HepG2 (cell line): ENCODE measurements at regions not wholly inside any gene's neighbourhood (a gene's known extent, or its start where the extent isn't known, plus 50 kb on each side); places are given as distances from the start of the nearest gene placed in this dataset.

ENCODE experiments used
- HOXA7 ChIP-seq: sonication (generic); formaldehyde crosslinking; IDR thresholded peaks from 2 replicates; pipeline ENCODE4 v1.8.1; 2022; ENCODE audit warnings: mild to moderate bottlenecking, missing genetic modification reagents, moderate library complexity
- KMT2B ChIP-seq: IDR thresholded peaks from 2 replicates; pipeline ENCODE4 v1.6.1; 2016; ENCODE audit warnings: missing genetic modification reagents, missing compliant biosample characterization
- MAZ ChIP-seq, 2 experiments: sonication (generic) in 1 of 2; formaldehyde crosslinking in 1 of 2; IDR thresholded peaks; 2 replicates each; pipeline versions ENCODE4 v1.5.0 to v1.6.1; 2012 to 2020; ENCODE audit warnings: low read depth in 2 of 2, mild to moderate bottlenecking in 2 of 2, borderline replicate concordance in 1 of 2, improper control_type of control experiment in 1 of 2, low read length in 1 of 2, missing genetic modification reagents in 1 of 2, moderate library complexity in 1 of 2
- MED8 ChIP-seq: sonication (generic); formaldehyde crosslinking; IDR thresholded peaks from 2 replicates; pipeline ENCODE4 v1.8.1; 2023; ENCODE audit warnings: mild to moderate bottlenecking, missing genetic modification reagents; ENCODE audit not compliant: insufficient replicate concordance
- MTF1 ChIP-seq: sonication (generic); formaldehyde crosslinking; IDR thresholded peaks from 2 replicates; pipeline ENCODE4 v1.5.0; 2020; ENCODE audit warnings: missing genetic modification reagents
- NBN ChIP-seq: fragments of 450-650 bp; conservative IDR thresholded peaks from 2 replicates; pipeline ENCODE4 v1.6.1; 2017
- PLRG1 ChIP-seq: fragments of 450-650 bp; conservative IDR thresholded peaks from 2 replicates; pipeline ENCODE4 v1.6.1; 2016
- SRSF9 ChIP-seq: fragments of 200-400 bp; formaldehyde crosslinking; IDR thresholded peaks from 2 replicates; pipeline ENCODE4 v1.6.1; 2018; ENCODE audit warnings: borderline replicate concordance, mild to moderate bottlenecking, low read depth, low read length; ENCODE audit not compliant: insufficient read depth, poor library complexity, severe bottlenecking
- YY1 ChIP-seq: IDR thresholded peaks from 2 replicates; pipeline ENCODE4 v1.6.1; 2011; ENCODE audit warnings: low read length, low read depth, moderate library complexity, mild to moderate bottlenecking; ENCODE audit not compliant: insufficient read depth, insufficient replicate concordance
- ZNF275 ChIP-seq: sonication (generic); formaldehyde crosslinking; IDR thresholded peaks from 2 replicates; pipeline ENCODE4 v1.8.0; 2022; ENCODE audit warnings: missing genetic modification reagents, mild to moderate bottlenecking, inconsistent platforms, borderline replicate concordance
- ZNF33B ChIP-seq: sonication (generic); formaldehyde crosslinking; IDR thresholded peaks from 2 replicates; pipeline ENCODE4 v1.5.1; 2020; ENCODE audit warnings: mild to moderate bottlenecking, missing genetic modification reagents
- ZNF574 ChIP-seq: sonication (generic); formaldehyde crosslinking; IDR thresholded peaks from 2 replicates; pipeline ENCODE4 v1.4.0; 2020; ENCODE audit warnings: missing genetic modification reagents
- ZNF577 ChIP-seq: sonication (generic); formaldehyde crosslinking; IDR thresholded peaks from 2 replicates; pipeline ENCODE4 v1.4.0; 2020; ENCODE audit warnings: mild to moderate bottlenecking, low read depth, missing genetic modification reagents, borderline replicate concordance
- ZNF777 ChIP-seq: sonication (generic); formaldehyde crosslinking; IDR thresholded peaks from 2 replicates; pipeline ENCODE4 v1.4.0; 2020; ENCODE audit warnings: missing genetic modification reagents
- ZNF883 ChIP-seq: sonication (generic); formaldehyde crosslinking; IDR thresholded peaks from 2 replicates; pipeline ENCODE4 v1.5.1; 2020; ENCODE audit warnings: mild to moderate bottlenecking, missing genetic modification reagents; ENCODE audit errors: not compliant biosample characterization
- ZNF891 ChIP-seq: sonication (generic); formaldehyde crosslinking; IDR thresholded peaks from 2 replicates; pipeline ENCODE4 v1.5.0; 2020; ENCODE audit warnings: mild to moderate bottlenecking, missing genetic modification reagents
- TF ChIP-seq, protein P1 (sequence below): sonication (generic); formaldehyde crosslinking; IDR thresholded peaks from 2 replicates; pipeline ENCODE4 v1.5.0; 2020; ENCODE audit warnings: missing genetic modification reagents, mild to moderate bottlenecking, borderline replicate concordance
- TF ChIP-seq, protein P2 (sequence below): IDR thresholded peaks from 2 replicates; pipeline ENCODE4 v1.6.1; 2012; ENCODE audit warnings: low read depth, low read length, improper control_type of control experiment
- TF ChIP-seq, protein P3 (sequence below): sonication (generic); formaldehyde crosslinking; IDR thresholded peaks from 2 replicates; pipeline ENCODE4 v1.4.0; 2020; ENCODE audit warnings: missing genetic modification reagents

- TF ChIP-seq MAZ (IDR thresholded peaks at IDR 0.05; ENCODE audit: borderline replicate concordance, low read depth, low read length) (no peak), MAZ (CRISPR knock-in tag; IDR thresholded peaks at IDR 0.05; ENCODE audit: low read depth) (no peak), ZNF883 (CRISPR knock-in tag) (no peak), ZNF577 (CRISPR knock-in tag) (no peak), NBN (no peak), MTF1 (CRISPR knock-in tag) (no peak), ZNF574 (CRISPR knock-in tag) (no peak), HOXA7 (CRISPR knock-in tag) (no peak), YY1 (no peak), MED8 (peak; percentile 90), PLRG1 (no peak), KMT2B (CRISPR knock-in tag) (peak; percentile 17; the same call in 1 of the 2 replicates), ZNF891 (CRISPR knock-in tag) (no peak), SRSF9 (no peak), ZNF777 (CRISPR knock-in tag) (no peak), ZNF33B (CRISPR knock-in tag) (no peak), ZNF275 (no peak)
- TF ChIP-seq, protein P1, sequence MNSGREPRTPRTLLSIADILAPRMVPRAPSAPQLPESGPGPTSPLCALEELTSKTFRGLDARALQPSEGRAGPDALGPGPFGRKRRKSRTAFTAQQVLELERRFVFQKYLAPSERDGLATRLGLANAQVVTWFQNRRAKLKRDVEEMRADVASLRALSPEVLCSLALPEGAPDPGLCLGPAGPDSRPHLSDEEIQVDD: no peak
- TF ChIP-seq, protein P2, sequence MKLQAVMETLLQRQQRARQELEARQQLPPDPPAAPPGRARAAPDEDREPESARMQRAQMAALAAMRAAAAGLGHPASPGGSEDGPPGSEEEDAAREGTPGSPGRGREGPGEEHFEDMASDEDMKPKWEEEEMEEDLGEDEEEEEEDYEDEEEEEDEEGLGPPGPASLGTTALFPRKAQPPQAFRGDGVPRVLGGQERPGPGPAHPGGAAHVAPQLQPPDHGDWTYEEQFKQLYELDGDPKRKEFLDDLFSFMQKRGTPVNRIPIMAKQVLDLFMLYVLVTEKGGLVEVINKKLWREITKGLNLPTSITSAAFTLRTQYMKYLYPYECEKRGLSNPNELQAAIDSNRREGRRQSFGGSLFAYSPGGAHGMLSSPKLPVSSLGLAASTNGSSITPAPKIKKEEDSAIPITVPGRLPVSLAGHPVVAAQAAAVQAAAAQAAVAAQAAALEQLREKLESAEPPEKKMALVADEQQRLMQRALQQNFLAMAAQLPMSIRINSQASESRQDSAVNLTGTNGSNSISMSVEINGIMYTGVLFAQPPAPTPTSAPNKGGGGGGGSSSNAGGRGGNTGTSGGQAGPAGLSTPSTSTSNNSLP: peak; percentile 85
- TF ChIP-seq, protein P3, sequence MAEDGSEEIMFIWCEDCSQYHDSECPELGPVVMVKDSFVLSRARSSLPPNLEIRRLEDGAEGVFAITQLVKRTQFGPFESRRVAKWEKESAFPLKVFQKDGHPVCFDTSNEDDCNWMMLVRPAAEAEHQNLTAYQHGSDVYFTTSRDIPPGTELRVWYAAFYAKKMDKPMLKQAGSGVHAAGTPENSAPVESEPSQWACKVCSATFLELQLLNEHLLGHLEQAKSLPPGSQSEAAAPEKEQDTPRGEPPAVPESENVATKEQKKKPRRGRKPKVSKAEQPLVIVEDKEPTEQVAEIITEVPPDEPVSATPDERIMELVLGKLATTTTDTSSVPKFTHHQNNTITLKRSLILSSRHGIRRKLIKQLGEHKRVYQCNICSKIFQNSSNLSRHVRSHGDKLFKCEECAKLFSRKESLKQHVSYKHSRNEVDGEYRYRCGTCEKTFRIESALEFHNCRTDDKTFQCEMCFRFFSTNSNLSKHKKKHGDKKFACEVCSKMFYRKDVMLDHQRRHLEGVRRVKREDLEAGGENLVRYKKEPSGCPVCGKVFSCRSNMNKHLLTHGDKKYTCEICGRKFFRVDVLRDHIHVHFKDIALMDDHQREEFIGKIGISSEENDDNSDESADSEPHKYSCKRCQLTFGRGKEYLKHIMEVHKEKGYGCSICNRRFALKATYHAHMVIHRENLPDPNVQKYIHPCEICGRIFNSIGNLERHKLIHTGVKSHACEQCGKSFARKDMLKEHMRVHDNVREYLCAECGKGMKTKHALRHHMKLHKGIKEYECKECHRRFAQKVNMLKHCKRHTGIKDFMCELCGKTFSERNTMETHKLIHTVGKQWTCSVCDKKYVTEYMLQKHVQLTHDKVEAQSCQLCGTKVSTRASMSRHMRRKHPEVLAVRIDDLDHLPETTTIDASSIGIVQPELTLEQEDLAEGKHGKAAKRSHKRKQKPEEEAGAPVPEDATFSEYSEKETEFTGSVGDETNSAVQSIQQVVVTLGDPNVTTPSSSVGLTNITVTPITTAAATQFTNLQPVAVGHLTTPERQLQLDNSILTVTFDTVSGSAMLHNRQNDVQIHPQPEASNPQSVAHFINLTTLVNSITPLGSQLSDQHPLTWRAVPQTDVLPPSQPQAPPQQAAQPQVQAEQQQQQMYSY (CRISPR knock-in tag): no peak
Observed at GRCh38 chr5:92944903-92945604, 636.0 kb downstream of the NR2F1-AS1 start (continued).
